Heart left ventricle (tissue), 13 donors: ENCODE measurements at regions not wholly inside any gene's neighbourhood (a gene's known extent, or its start where the extent isn't known, plus 50 kb on each side); places are given as distances from the start of the nearest gene placed in this dataset.

Experiments
- CTCF ChIP-seq, 12 donors: fragments of 200-600 bp; sonication (generic) in 4 of 12; IDR thresholded peaks; one replicate each; pipeline versions ENCODE4 v1.5.0 to v1.8.0; 2018 to 2022; ENCODE audit warnings: antibody characterized with exemption in 12 of 12, mild to moderate bottlenecking in 5 of 12
- POLR2A ChIP-seq, 2 donors: fragments of 450-650 bp; IDR thresholded peaks; one replicate each; pipeline ENCODE4 v1.6.1; 2017; ENCODE audit warnings: antibody characterized with exemption in 2 of 2, mild to moderate bottlenecking in 2 of 2, moderate library complexity in 2 of 2
- donor health status: ischemic (EF 13 %, LVEDD 7.1; RV severe dilation, severe dysfunction).
- donor health status: DM: no; HTN: yes; CAD: no.
- donor health status: DM: no; HTN: no; CAD: no.
- donor health status: ischemic (EF 25% LVEDD 6.9; RV normal size, moderate dysfunction).
- donor health status: ischemic (EF 25% LVEDD 5.7; RV mildly dilated, moderate dysfunction).
- donor health status: ischemic (EF 35%, LVEDD 5.7; RV mildly dilated, moderate dysfunction).
- donor health status: nonischemic (EF 11% LVEDD 7.7; RV severe dilation, severe dysfunction).
- donor health status: DM: yes; HTN: yes; CAD: no.
- donor health status: PGD.
- donor health status: ischemic (EF 29% LVEDD 5.4; RV normal size, mild dysfunction).
- donor health status: nonischemic (EF 23%, LVEDD 6.1; RV moderate dilation, normal function).

- no peak for TF ChIP-seq POLR2A (IDR thresholded peaks at IDR 0.05)
- TF ChIP-seq CTCF (IDR thresholded peaks at IDR 0.05), result no peak
Measured at GRCh38 chr6:67244037-67244436, 1391.0 kb upstream of the ADGRB3 start.
